ENCODE measurements at regions not wholly inside any gene's neighbourhood (a gene's known extent, or its start where the extent isn't known, plus 50 kb on each side); places are given as distances from the start of the nearest gene placed in this dataset.

DNA sequence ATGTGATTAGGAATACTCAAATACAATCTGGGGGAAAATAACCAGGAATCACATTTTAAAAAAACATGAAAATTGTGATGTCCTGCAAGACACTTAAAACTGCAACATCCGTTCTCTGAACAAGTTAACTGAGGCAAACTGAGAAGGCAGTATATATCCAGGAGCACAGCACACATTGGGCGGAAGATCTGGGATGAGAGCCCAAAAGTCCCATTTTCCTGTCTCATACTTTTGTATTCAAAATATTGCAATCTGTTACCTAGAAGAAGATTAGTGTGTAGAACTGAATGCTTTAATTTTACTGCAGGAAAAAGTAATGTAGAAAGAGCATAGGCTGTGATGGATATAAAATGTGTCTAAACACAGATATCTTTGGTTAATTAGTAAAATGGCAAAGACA, 276.8 kb upstream of the FANCL start:
- H3K27me3 Mint-ChIP-seq (ENCODE audit: unreplicated experiment): no peaks in the 10 kb centered on the region
- no peak overlapping the region for H3K4me3 Mint-ChIP-seq (ENCODE audit: unreplicated experiment)
- TF ChIP-seq CTCF (IDR thresholded peaks at IDR 0.05; ENCODE audit: unreplicated experiment): no peak
- no peaks in the 10 kb centered on the region for H3K36me3 Mint-ChIP-seq (ENCODE audit: low read depth, unreplicated experiment)
- peaks cover 8% of the 10 kb centered on the region for H3K4me1 Mint-ChIP-seq (ENCODE audit: unreplicated experiment)
- DNase-seq (ENCODE audit: low spot score): no peak
- no peak overlapping the region for H3K27ac Mint-ChIP-seq (ENCODE audit: unreplicated experiment)
- H3K9me3 Mint-ChIP-seq (ENCODE audit: unreplicated experiment): no peaks in the 10 kb centered on the region

GRCh38 chr2:58516695-58517094, 275.6 kb upstream of the FANCL start:
- H3K27ac Mint-ChIP-seq (ENCODE audit: unreplicated experiment): no peak overlapping the region
- H3K4me3 Mint-ChIP-seq (ENCODE audit: unreplicated experiment): no peak overlapping the region

GRCh38 chr2:58515827-58516573, 274.9 kb upstream of the FANCL start:
- H3K36me3 Mint-ChIP-seq (ENCODE audit: low read depth, unreplicated experiment): no peaks in the 10 kb centered on the region
- no peak overlapping the region for H3K4me3 Mint-ChIP-seq (ENCODE audit: unreplicated experiment)
- no peak overlapping the region for H3K27ac Mint-ChIP-seq (ENCODE audit: unreplicated experiment)
- H3K4me1 Mint-ChIP-seq (ENCODE audit: unreplicated experiment): no peaks in the 10 kb centered on the region
- no peaks in the 10 kb centered on the region for H3K27me3 Mint-ChIP-seq (ENCODE audit: unreplicated experiment)
- no peak for TF ChIP-seq CTCF (IDR thresholded peaks at IDR 0.05; ENCODE audit: unreplicated experiment)
- H3K9me3 Mint-ChIP-seq (ENCODE audit: unreplicated experiment): no peaks in the 10 kb centered on the region
- DNase-seq (ENCODE audit: low spot score): no peak

More at GRCh38 chr2:58516695-58517094, 275.6 kb upstream of the FANCL start:
- no peaks in the 10 kb centered on the region for H3K9me3 Mint-ChIP-seq (ENCODE audit: unreplicated experiment)
- no peak for DNase-seq (ENCODE audit: low spot score)
- peaks cover under 1% of the 10 kb centered on the region for H3K4me1 Mint-ChIP-seq (ENCODE audit: unreplicated experiment)
- H3K27me3 Mint-ChIP-seq (ENCODE audit: unreplicated experiment): no peaks in the 10 kb centered on the region
- TF ChIP-seq CTCF (IDR thresholded peaks at IDR 0.05; ENCODE audit: unreplicated experiment): no peak
- H3K36me3 Mint-ChIP-seq (ENCODE audit: low read depth, unreplicated experiment): no peaks in the 10 kb centered on the region

- Mint-ChIP-seq H3K9me3 (ENCODE audit: unreplicated experiment) (no peaks in the 10 kb centered on the region), H3K36me3 (ENCODE audit: low read depth, unreplicated experiment) (no peaks in the 10 kb centered on the region), H3K4me1 (ENCODE audit: unreplicated experiment) (peaks cover 2% of the 10 kb centered on the region), H3K27me3 (ENCODE audit: unreplicated experiment) (peaks cover under 1% of the 10 kb centered on the region), H3K4me3 (ENCODE audit: unreplicated experiment) (no peak overlapping the region), H3K27ac (ENCODE audit: unreplicated experiment) (no peak overlapping the region)
- no peak for DNase-seq (ENCODE audit: low spot score)
- no peak for TF ChIP-seq CTCF (IDR thresholded peaks at IDR 0.05; ENCODE audit: unreplicated experiment)
Observed at GRCh38 chr2:58514252-58514651, 273.1 kb upstream of the FANCL start.

DNA sequence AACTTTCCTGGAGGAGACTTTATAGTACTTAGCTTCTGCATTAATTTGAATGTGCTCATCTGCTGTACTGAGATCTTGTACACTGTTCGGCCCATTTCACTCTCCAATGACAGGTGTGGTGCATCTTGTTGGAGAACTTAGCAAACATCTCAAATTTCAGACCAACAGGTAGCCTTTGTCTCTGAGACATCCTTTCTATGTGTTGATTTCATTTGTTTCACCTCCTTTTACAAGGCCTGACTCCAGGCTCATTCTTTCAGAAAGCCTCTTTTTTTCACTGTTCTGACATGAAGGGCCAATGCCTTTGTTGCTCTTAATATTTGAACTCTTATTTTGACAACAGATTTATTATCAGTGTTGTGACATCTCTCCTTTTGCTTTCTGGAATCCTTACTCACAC, 271.8 kb upstream of the FANCL start:
- DNase-seq (ENCODE audit: low spot score): no peak
- H3K27me3 Mint-ChIP-seq (ENCODE audit: unreplicated experiment): peaks cover 2% of the 10 kb centered on the region
- no peak overlapping the region for H3K4me3 Mint-ChIP-seq (ENCODE audit: unreplicated experiment)
- no peak overlapping the region for H3K27ac Mint-ChIP-seq (ENCODE audit: unreplicated experiment)
- peaks cover 4% of the 10 kb centered on the region for H3K36me3 Mint-ChIP-seq (ENCODE audit: low read depth, unreplicated experiment)
- no peaks in the 10 kb centered on the region for H3K9me3 Mint-ChIP-seq (ENCODE audit: unreplicated experiment)
- H3K4me1 Mint-ChIP-seq (ENCODE audit: unreplicated experiment): peaks cover 2% of the 10 kb centered on the region
- no peak for TF ChIP-seq CTCF (IDR thresholded peaks at IDR 0.05; ENCODE audit: unreplicated experiment)
